NCI-H2196 (cell line): ENCODE measurements at regions not wholly inside any gene's neighbourhood (a gene's known extent, or its start where the extent isn't known, plus 50 kb on each side); places are given as distances from the start of the nearest gene placed in this dataset.

Experiments used
- DNase-seq: peaks from one replicate; lab custom pipeline; 2025; ENCODE audit not compliant: unreplicated experiment; lab: John Stamatoyannopoulos, UW

DNA sequence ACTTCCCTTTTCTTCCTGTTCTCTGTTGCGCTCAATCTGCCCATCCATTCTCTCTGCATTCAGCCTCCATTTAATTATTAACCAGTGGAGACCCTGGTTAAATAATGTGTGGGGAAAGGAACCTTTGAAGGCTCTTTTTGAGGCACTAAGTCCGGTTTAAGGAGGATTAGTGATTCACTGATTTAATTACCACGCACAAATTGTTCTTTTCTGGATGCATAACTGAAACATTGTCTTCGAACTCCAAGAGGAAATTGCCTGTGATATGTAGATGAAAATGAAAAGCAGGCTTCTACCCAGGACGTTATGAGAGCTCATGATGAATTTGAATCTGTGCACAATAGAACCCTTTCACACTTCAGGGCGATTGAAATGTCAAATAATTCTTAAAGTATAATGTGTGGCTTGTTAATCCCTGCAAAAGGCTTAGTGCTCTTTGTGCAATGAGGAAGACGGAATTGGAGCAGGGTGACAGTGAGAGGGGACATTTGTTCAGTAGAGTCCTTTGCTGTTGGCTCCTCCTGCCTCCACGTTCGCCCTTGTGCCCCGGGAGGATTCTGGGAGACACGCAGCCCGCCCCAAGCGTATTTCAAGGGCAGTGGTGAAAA is 51.1 kb upstream of the ZNF236 start:
- no peak for DNase-seq

DNA sequence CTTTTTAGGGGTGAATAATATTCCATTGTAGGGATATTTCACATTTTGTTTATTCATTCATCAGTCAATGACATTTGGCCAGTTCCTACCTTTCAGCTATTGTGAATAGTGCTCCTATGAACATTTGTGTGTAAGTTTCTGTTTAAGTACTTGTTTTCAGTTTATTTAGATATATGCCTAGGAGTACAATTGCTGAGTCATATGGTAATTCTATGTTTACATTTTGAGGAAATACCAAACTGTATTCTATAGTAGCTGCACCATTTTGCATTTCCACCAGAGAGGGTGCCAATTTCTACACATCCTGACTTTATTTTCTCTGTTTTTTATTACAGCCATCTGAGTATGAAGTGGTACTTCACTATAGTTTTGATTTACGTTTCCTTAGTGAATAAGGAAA is 54.4 kb upstream of the ZNF236 start:
- no peak for DNase-seq

DNA sequence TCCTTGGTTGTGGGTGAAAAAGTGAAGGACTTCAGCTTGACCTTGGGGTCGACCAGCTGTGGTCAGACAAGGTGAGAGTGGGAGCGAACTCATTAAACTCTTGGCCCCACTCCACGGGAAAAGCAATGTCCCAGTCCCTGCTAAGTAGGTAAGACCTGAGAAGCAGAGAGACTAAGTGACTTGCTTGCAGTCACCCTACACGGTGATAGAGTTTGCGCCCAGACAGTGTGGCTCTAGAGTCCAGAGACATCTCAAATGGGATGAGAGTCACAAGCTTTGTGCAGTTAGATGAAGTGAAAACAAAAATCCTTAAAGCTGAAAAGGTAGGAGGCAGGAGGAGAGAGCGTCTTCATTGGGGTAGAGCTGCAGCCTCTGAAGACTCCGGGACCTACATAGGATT is 55.9 kb upstream of the ZNF236 start:
- DNase-seq = no peak

DNA sequence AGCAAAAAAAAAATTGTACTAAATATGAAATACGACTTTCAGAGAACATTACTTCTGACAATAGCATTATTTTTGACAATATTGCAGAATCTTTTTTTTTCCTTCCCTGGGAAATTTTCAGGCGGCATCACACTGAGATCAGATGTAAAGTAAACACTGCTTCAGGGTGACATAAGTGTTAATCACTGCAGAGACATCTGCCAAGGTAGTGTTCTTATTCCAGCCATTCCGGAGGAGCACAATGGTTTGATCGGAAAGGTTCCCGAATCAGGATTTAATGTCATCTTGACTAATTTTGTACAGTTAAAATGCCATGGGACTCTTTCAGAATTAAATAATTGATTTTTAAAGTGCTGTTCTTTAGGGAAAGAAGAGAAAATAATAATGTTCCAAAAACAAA is 56.7 kb upstream of the ZNF236 start:
- DNase-seq = no peak

DNA sequence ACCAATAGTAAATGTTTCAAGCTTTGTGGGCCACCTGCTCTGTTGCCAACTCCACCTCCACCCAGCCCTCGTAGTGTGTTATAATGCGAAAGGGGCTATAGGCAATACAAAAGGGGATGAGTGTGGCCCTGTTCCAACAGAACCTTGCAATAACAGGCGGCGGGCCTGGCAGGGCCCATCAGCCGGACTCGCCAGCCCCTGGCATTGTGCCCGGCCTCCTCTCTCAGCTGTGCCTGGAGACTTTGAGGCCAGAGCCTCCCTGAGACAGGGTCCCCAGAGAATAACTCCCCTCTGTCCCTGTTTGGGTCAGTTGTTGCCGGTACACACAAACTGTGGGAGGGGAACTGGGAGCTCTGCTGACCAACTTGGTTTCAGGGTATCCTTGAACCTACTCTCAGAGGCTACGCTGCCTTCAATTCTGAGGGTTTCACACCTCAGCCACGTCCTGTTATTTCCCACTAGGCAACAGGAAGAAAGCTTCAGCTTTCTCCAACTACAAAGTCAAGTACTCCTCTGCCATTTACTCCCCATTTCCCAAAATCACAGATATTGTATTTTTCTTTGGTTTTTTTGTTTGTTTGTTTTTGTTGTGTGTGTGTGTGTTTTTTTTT is 58.0 kb upstream of the ZNF236 start:
- DNase-seq = no peak

DNA sequence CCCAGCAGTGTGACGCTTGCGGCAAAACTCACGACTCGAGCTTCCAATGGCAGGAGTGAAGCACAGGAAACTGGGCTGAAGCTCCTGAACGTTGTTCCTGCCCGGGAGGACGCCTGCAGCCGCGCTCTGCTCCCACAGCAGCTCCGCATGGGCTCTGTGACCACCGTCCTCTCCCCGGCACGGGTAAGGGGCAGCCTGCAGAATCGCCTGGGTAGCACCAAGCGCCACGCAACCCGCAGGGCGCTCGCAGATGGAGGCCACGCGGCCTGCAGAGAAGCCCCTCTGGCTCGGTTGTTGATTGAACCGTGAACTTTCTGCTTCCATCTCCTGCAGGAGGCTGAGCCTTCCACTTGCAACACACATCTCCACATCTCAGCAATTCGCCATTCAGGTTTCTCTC is 63.3 kb upstream of the ZNF236 start:
- DNase-seq = no peak

DNA sequence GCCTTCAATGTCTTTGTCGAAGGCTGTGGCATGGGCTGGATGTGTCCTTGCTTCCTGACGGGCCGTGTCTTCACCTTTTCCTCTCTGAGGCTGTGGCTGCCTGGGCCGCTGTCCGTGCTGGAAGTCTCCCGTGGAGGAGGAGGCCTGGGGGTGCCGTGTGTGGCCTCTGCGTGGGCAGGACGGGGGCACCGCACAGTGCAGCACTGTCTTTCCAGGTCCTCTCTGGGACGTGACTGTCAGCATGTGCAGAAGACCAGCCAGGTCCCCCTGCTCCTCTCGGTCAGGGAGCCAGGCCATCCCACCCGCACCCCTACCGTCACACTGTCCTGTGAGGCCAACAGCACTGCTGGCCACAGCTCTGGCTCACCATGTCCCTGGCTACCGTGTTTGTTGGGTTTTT is 64.4 kb upstream of the ZNF236 start:
- DNase-seq = no peak

DNA sequence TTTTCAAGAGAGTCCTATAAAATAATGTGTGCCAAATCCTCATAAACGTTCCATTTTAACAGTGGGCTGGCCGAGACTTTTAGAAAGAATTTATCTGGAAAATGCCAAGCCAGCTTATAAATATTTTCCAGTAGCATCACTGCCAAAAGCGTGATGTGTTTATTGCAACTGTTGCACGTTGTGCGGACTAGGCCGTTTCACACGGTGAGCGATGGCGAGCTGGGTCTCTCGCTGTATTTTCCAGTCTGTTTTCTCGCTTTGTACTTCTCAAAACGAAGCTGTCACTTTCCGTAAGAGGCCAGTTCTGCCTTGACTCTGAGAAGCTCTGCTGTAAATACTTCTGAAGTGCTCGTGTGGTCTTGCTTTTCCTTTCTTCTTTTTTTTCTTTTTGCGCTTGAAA is 65.0 kb upstream of the ZNF236 start:
- DNase-seq = no peak

DNA sequence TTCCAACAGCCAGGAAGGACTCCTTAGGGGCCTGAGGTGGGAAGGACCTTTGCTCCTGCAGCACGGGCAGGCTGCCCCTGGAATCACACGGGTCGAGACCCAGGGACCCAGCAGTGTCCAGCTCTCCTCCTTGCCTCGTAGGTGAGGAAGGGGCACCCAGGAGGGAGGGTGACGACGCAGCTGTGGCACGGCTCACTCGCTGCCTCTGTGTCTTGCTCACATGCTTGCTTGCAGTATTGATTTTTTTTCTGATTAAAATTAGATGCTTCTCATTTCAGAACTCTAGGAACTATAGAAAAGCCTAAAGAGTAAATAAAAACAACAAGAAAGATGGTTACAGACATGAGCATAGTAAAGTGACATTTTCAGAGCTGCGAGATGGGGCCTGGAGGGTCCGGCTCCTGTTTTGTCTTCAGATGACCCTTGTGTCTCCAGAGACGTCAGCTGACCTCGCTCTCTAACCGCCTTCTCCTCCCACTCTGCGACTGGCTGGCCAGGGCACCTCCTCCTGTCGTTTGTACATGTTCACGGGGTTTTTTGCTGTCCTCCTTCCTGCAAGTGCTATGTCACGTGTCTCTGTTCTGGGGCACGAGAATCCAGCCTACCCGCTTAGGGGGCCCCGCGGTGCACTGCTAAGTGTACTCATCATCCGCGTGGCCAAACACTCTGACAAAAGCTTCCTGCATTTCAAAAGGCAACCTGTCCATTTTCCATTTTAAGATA is 65.7 kb upstream of the ZNF236 start:
- no peak for DNase-seq

DNA sequence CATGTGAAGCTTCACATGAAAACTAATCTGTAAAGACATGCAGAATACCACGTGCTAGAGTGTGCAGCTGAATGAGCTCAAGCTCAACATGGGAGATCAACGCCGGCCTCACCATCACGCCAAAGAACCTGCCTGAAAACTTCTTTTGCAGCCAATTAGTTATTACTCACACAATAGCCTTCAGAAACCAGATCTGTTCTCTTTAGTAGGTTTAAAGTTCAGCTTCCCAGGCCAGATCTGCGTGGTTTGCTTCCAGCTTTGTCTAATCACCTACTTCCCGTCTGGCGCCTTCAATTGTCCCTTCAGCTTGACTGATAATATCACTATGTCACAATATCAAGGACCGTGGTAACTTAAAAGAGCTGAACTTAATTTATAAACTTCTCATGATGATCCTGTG is 68.0 kb upstream of the ZNF236 start:
- no peak for DNase-seq

DNA sequence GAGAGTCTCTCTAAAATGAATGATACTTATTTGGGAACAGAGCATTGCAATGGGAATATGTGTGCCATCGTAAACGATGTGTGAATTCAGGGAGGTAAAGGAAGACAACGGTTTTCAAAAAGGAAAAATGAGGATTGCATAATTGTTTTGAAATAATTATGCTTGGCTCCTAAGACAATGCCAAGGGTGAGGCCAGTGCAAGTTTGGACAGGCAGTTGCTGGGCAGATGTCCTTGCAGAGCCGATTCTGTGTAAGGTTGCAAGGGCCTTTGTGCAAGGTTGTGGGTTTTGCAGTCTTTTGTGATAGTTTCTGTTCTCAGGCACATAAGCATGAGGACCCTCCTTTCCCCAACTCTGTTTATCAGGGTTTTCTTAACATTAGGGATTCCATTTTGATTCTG is 70.0 kb upstream of the ZNF236 start:
- no peak for DNase-seq

DNA sequence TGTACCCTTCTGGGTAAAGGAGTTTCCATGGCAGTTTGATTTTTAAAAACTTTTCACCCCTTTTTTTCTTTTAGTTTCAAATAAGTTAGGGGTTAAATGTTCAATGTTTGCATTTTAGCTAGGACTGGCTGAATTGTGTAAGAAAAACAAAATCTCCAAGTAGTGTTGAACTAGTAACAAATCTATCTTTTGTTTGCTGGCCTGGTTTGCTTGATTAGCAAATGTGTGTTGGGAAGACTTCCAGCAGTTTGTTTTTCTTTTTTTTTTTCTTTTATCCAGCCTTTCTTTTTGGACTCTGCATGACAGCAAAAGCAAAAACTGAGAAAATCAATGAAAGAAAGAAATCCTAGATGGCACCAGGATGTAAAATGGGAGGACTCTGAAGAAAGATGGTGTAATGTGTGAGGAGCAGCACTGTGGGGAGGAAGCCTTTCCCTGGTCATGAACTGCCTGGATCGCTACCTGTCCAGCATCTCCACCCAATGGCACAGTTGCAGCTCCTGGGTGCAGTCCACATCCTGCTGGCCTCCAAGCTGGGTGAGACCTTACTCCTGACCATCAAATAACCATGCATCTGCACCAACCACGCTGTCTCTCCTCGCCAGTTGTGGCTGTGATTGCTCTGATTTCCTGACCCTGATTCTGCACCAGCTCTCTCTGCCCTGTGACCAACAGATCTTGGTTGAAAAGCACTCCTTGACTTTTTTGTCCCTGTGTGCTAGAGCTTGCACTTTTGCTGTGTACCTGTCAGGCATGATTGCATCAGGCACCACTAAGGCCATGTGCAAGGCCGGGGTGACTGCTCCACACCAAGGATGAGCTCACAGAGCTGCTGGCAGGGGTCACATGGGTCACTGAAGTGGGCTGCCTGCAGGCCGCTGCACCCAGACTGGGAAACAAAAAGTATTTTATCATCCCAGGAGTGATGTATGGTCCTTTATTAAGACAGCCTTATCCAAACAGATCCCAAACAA is 71.2 kb upstream of the ZNF236 start:
- no peak for DNase-seq

DNA sequence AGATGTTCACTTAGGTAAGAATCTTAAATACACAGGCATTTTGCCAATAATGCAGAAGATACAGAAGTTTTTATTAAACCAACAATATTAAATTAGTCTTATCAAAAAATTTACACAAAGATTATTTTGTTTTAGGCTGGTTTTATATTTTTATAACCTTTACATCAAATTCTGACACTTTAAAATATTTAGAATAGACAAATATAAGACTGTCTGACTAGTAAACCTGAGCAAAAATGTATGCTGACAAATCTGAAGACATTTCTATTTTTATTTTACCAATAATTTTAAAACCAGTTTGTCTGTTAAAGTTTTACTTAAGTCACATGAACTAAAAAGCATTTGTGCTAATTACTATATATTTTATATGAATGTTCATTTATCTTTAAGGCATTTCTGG is 72.1 kb upstream of the ZNF236 start:
- DNase-seq = no peak

DNA sequence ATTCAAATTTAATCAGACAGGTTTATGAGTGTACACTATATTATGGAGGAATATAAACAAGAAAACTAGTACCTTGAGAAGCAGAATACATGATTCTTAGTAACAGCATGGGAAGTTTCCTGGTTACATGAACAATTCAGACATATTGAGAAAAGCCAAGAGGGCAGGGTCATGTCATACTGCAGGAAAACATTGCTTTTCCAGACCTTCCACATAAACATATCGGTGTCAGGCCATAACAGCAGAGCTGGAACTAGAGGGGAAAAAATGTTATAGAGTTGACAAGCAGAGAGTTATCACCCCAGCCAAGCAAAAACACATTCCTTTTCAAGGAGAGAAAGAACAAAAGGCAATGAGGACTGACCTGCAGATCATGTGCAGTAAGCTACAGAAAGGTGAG is 74.7 kb upstream of the ZNF236 start:
- DNase-seq = no peak

DNA sequence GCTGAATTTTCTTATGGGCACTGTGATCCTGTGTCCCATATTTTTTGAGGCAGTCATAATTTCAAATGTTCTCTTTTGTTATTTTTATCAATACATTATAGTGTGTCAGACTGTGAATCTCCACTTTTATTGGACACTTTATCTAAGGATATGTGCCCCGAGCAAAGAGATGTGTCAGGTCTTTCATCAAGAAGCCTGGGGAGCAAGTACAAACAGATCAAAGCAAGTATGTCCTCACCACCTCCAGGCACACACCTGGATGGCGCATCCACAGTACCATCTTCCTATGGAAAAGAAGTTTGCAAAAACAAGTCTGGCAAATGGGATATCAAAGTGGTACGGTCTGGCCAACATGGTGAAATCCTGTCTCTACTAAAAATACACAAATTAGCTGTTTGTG is 81.0 kb upstream of the ZNF236 start:
- no peak for DNase-seq

DNA sequence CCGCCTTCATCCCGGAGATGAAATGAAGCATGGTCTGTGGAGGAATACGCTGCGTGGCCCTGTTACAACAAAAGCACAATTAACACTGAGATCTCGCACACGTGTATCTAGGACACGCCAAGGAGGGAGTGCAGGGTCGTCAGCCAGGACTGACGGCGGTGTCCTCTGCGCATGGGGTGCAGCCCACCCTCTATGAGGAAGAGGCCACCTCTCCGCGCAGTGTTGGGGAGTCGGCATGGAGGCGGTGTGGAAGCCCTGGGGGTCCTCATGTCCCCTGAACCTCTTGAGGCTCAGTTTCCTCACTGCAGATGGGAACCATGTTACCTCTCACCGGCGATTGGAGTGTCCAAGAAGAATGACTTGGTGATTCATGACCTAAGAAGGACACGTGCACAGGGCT is 86.0 kb upstream of the ZNF236 start:
- no peak for DNase-seq

DNA sequence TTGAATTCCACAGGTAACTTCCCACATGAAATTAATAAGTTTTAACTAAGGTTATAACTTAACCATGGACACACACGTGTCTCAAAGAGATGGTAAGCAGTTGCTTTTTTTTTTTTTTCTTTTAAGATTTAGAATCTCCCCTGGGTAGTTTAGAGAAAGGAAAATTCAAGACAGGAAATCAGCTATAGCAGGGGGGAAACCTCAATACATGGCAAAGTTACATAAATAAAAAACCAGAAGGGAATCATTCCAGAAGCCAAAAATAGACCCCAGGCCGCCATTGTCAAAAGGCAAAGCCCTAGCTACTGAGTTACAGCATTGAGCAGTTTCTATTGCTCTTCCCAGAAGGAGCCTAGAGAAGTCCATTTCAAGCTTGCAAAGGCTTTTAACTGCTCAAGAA is 91.5 kb upstream of the ZNF236 start:
- DNase-seq = no peak

DNA sequence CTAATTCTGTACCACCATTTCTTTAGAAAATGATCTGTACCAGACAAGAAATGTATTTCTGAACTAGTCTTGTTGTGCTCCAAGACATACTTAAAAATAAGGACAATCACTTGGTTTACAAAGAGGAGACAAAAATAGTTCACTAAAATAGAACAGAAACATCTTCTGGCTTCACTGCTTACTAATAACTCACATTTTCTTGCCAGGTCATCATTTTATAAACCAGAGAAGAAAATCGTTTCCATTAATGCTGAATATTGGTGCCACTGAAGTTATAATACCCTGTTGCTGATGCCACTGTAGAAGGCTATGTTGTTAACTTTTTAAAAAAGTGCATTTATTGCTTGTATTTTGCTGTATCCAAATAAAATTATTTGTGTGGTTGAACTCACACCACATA is 94.8 kb upstream of the ZNF236 start:
- no peak for DNase-seq

DNA sequence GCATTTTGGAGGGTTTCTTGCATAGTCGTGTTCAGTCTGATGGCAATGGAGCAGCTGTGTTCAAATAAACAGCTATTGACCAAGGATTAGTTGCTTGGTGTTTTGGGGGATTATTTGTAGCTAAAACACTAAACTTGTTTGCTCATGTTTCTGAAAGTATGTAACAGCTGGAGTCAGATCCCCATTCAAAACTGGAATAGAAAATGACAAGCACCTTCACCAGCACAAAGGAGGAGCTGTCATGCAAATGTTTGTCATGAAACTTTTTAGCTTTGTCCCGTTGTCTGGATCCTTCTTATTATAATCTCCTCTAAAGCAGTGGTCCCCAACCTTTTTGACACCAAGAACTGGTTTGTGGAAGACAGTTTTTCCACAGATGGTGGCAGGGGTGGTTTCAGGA is 96.9 kb upstream of the ZNF236 start:
- DNase-seq = no peak

DNA sequence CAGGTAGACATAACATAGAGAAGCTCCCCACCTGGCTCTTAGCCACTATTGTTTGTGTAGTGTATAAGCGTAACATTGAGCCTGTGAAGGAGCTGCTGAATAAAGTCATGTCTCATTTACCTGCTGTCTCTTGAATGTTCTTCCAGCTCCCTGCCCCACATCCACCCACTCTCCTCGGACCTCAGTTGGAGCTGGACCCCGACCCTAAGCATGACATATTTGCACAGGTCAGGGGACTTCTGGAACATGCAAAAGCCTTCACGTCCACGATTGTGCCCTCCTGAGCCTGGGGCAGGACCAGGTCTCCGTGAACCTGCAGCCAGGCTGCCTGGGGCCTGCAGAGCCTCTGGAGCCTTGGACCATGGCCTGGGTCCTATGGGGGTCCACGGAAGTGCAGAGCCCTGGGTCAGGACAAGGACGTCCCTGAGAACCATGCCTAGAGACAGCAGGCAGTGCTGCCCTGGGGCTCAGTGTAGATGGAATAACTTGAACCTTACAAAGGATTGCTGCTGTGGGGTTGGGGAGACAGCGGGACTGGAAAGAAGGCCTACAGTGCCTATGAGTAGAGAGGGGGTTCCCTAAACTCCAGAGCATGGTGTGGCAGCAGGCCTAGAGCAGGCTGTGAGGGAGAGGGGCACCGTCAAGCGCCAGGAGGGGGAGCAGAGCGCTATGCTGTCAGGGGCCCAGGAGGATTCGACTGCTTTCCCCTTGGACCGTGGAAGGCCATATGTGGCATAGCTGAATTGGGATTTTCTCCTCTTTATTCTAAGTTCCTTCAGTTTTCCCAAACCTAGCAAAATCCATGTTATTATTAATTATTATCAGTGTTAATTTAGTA is 99.9 kb upstream of the ZNF236 start:
- DNase-seq = no peak
